Smooth muscle cell (in vitro differentiated cells): ENCODE measurements at regions not wholly inside any gene's neighbourhood (a gene's known extent, or its start where the extent isn't known, plus 50 kb on each side); places are given as distances from the start of the nearest gene placed in this dataset.

Experiments used
- DNase-seq: peaks from one replicate; lab custom pipeline; 2025; ENCODE audit not compliant: unreplicated experiment; lab: John Stamatoyannopoulos, UW
- H2AFZ ChIP-seq: fragments of 200-600 bp; sonication (generic); 2 replicates; pipeline ENCODE4 v1.6.0; 2016; ENCODE audit warnings: antibody characterized with exemption, low read depth, mild to moderate bottlenecking
- H3F3A ChIP-seq: fragments of 200-600 bp; sonication (generic); 2 replicates; pipeline ENCODE4 v1.6.0; 2017; ENCODE audit warnings: antibody characterized with exemption, low read depth
- H3K27ac ChIP-seq: fragments of 200-600 bp; sonication (generic); 2 replicates; pipeline ENCODE4 v1.5.1; 2016; ENCODE audit warnings: low read depth, mild to moderate bottlenecking
- H3K27me3 ChIP-seq: fragments of 200-600 bp; sonication (generic); 2 replicates; pipeline ENCODE4 v1.6.1; 2016; ENCODE audit warnings: low read depth, mild to moderate bottlenecking
- H3K36me3 ChIP-seq: fragments of 200-600 bp; sonication (generic); 2 replicates; pipeline ENCODE4 v1.5.1; 2016; ENCODE audit warnings: low read depth
- H3K4me1 ChIP-seq: fragments of 200-600 bp; sonication (generic); 2 replicates; pipeline ENCODE4 v1.5.1; 2016; ENCODE audit warnings: low read depth
- H3K4me2 ChIP-seq: fragments of 200-600 bp; sonication (generic); 2 replicates; pipeline ENCODE4 v1.6.0; 2016; ENCODE audit warnings: mild to moderate bottlenecking
- H3K4me3 ChIP-seq: fragments of 200-600 bp; sonication (generic); 2 replicates; pipeline ENCODE4 v1.5.1; 2016; ENCODE audit warnings: mild to moderate bottlenecking
- H3K79me2 ChIP-seq: fragments of 200-600 bp; sonication (generic); 2 replicates; pipeline ENCODE4 v1.6.0; 2016; ENCODE audit warnings: low read depth, mild to moderate bottlenecking
- H3K9ac ChIP-seq: fragments of 200-600 bp; sonication (generic); 2 replicates; pipeline ENCODE4 v1.6.0; 2016; ENCODE audit warnings: low read depth
- H3K9me3 ChIP-seq: fragments of 200-600 bp; sonication (generic); replicated peaks from 2 replicates; pipeline ENCODE4 v1.5.1; 2016; ENCODE audit warnings: low read depth
- H4K20me1 ChIP-seq: fragments of 200-600 bp; sonication (generic); 2 replicates; pipeline ENCODE4 v1.6.0; 2016; ENCODE audit warnings: low read depth
- CTCF ChIP-seq: fragments of 200-600 bp; sonication (generic); IDR thresholded peaks from 2 replicates; pipeline ENCODE4 v1.5.1; 2017; ENCODE audit warnings: borderline replicate concordance, mild to moderate bottlenecking, antibody characterized with exemption; ENCODE audit not compliant: insufficient read depth, poor library complexity, severe bottlenecking
- WGBS: methylation state at CpG from one replicate; pipeline ENCODE4 v1.1.7; 2016; ENCODE audit warnings: low lambda C conversion rate; 5-methylcytosine and 5-hydroxymethylcytosine counted together

GRCh38 chrX:36753602-36754001, 254.6 kb upstream of the FAM47C start:
- TF ChIP-seq CTCF = no peak
- Histone ChIP-seq H3K4me1 (no peaks in the 10 kb centered on the region), H3F3A (no peaks in the 10 kb centered on the region), H3K4me2 (no peak overlapping the region), H3K27ac (no peak overlapping the region), H4K20me1 (no peaks in the 10 kb centered on the region), H2AFZ (no peak overlapping the region), H3K9me3 (no peaks in the 10 kb centered on the region), H3K27me3 (no peaks in the 10 kb centered on the region), H3K9ac (no peak overlapping the region), H3K79me2 (no peaks in the 10 kb centered on the region), H3K4me3 (no peak overlapping the region), H3K36me3 (no peaks in the 10 kb centered on the region)
- no peak for DNase-seq
- 87% methylated on average over 2 of the region's 2 CpGs for WGBS

GRCh38 chrX:36787752-36788151, 220.4 kb upstream of the FAM47C start:
- no peaks in the 10 kb centered on the region for H3K79me2 ChIP-seq
- H3K9ac ChIP-seq = no peak overlapping the region
- TF ChIP-seq CTCF = no peak
- H2AFZ ChIP-seq = no peak overlapping the region
- H3K36me3 ChIP-seq = no peaks in the 10 kb centered on the region
- H3K9me3 ChIP-seq = no peaks in the 10 kb centered on the region
- H3K27ac ChIP-seq = no peak overlapping the region
- no peaks in the 10 kb centered on the region for H3K27me3 ChIP-seq
- no peaks in the 10 kb centered on the region for H4K20me1 ChIP-seq
- no peaks in the 10 kb centered on the region for H3F3A ChIP-seq
- H3K4me3 ChIP-seq = no peak overlapping the region
- no peak overlapping the region for H3K4me2 ChIP-seq
- DNase-seq = no peak
- no peaks in the 10 kb centered on the region for H3K4me1 ChIP-seq
- 74% methylated on average over 2 of the region's 2 CpGs for WGBS

- no peak overlapping the region for H3K4me3 ChIP-seq
- H2AFZ ChIP-seq = no peak overlapping the region
- no peaks in the 10 kb centered on the region for H3F3A ChIP-seq
- H3K36me3 ChIP-seq = no peaks in the 10 kb centered on the region
- TF ChIP-seq CTCF = no peak
- H3K27ac ChIP-seq = no peak overlapping the region
- no peaks in the 10 kb centered on the region for H3K4me1 ChIP-seq
- H3K27me3 ChIP-seq = no peaks in the 10 kb centered on the region
- no peaks in the 10 kb centered on the region for H3K9me3 ChIP-seq
- H3K9ac ChIP-seq = no peak overlapping the region
- no peaks in the 10 kb centered on the region for H3K79me2 ChIP-seq
- WGBS = 81% methylated on average over 4 of the region's 4 CpGs
- DNase-seq = no peak
- no peak overlapping the region for H3K4me2 ChIP-seq
- H4K20me1 ChIP-seq = no peaks in the 10 kb centered on the region
Observed at GRCh38 chrX:36803151-36803550, 205.0 kb upstream of the FAM47C start.

- Histone ChIP-seq H3K27ac (no peak overlapping the region), H3K36me3 (no peaks in the 10 kb centered on the region), H3K4me2 (no peak overlapping the region), H3K4me3 (no peak overlapping the region), H3K9ac (no peak overlapping the region), H3F3A (no peaks in the 10 kb centered on the region), H2AFZ (no peak overlapping the region), H3K79me2 (no peaks in the 10 kb centered on the region), H3K27me3 (no peaks in the 10 kb centered on the region), H3K4me1 (no peaks in the 10 kb centered on the region), H3K9me3 (no peaks in the 10 kb centered on the region), H4K20me1 (no peaks in the 10 kb centered on the region)
- TF ChIP-seq CTCF = no peak
- 62% methylated on average over 6 of the region's 6 CpGs for WGBS
- no peak for DNase-seq
Observed at GRCh38 chrX:36804066-36804465, 204.1 kb upstream of the FAM47C start.
